A673 (cell line): ENCODE measurements at regions not wholly inside any gene's neighbourhood (a gene's known extent, or its start where the extent isn't known, plus 50 kb on each side); places are given as distances from the start of the nearest gene placed in this dataset.
"Not testable (repeated sequence)": the region's sequence is repeated elsewhere in the genome, so short reads cannot be mapped to it uniquely, and the experiment has no call there.

Source experiments
- BruUV-seq: library from RNA; stranded (reverse); fragments of 400-500 nt; replicated peaks from 2 replicates; lab custom pipeline; 2021; lab: Mats Ljungman, UMichigan
- CTCF ChIA-PET: fragments of 300-600 bp; sonication (Branson Sonifier 250); formaldehyde crosslinking; loops from one replicate; lab custom pipeline; 2022; ENCODE audit warnings: antibody characterized with exemption; lab: Charles Lee
- POLR2A ChIA-PET: fragments of 300-600 bp; sonication (Branson Sonifier 250); formaldehyde crosslinking; loops from one replicate; lab custom pipeline; 2022; ENCODE audit warnings: antibody characterized with exemption; ENCODE audit not compliant: low non-redundant PET; lab: Charles Lee
- DNase-seq: peaks from one replicate; pipeline ENCODE4 v3.0.0-alpha.2; 2015; ENCODE audit warnings: low spot score
- H3K27ac ChIP-seq: fragments of 200-600 bp; sonication (generic); 2 replicates; pipeline ENCODE4 v1.5.1; 2016; ENCODE audit warnings: mixed run types, low read depth, mild to moderate bottlenecking, mixed read lengths, antibody characterized with exemption, low read length; ENCODE audit not compliant: poor library complexity, severe bottlenecking
- H3K27me3 ChIP-seq: fragments of 200-600 bp; sonication (generic); replicated peaks from 2 replicates; pipeline ENCODE4 v1.6.1; 2017; ENCODE audit warnings: mixed run types, low read depth, mild to moderate bottlenecking, mixed read lengths, antibody characterized with exemption, low read length; ENCODE audit not compliant: insufficient read depth, poor library complexity
- H3K36me3 ChIP-seq: fragments of 200-600 bp; sonication (generic); 2 replicates; pipeline ENCODE4 v1.6.1; 2016; ENCODE audit warnings: mixed run types, mild to moderate bottlenecking, mixed read lengths, antibody characterized with exemption, low read length; ENCODE audit not compliant: insufficient read depth, poor library complexity, severe bottlenecking
- H3K4me1 ChIP-seq: fragments of 200-600 bp; sonication (generic); 2 replicates; pipeline ENCODE4 v1.6.1; 2017; ENCODE audit warnings: mixed run types, mild to moderate bottlenecking, mixed read lengths, antibody characterized with exemption, low read length; ENCODE audit not compliant: insufficient read depth, poor library complexity, severe bottlenecking
- H3K4me3 ChIP-seq: fragments of 200-600 bp; sonication (generic); 2 replicates; pipeline ENCODE4 v1.5.1; 2016; ENCODE audit warnings: low read depth, mixed run types, mild to moderate bottlenecking, mixed read lengths, low read length; ENCODE audit not compliant: poor library complexity, severe bottlenecking
- H3K9me3 ChIP-seq: fragments of 200-600 bp; sonication (generic); 2 replicates; pipeline ENCODE4 v1.6.1; 2016; ENCODE audit warnings: mixed run types, low read depth, mild to moderate bottlenecking, mixed read lengths, antibody characterized with exemption, low read length; ENCODE audit not compliant: poor library complexity, severe bottlenecking
- CTCF ChIP-seq: fragments of 300-800, 200-600 bp; sonication (generic); conservative IDR thresholded peaks from 2 replicates; pipeline ENCODE4 v1.5.1; 2017; ENCODE audit warnings: low read depth, mild to moderate bottlenecking, antibody characterized with exemption, low read length, moderate library complexity, mixed read lengths
- EZH2 ChIP-seq: fragments of 200-600 bp; sonication (generic); IDR thresholded peaks from 2 replicates; pipeline ENCODE4 v1.6.1; 2017; ENCODE audit warnings: borderline replicate concordance, low read depth, mild to moderate bottlenecking, mixed read lengths, antibody characterized with exemption, low read length; ENCODE audit not compliant: poor library complexity, severe bottlenecking
- intact Hi-C: fragments of 100-400 bp; cut with micrococcal nuclease; formaldehyde crosslinking; loops from one replicate; pipeline ENCODE4 v1.10.0; 2022; ENCODE audit not compliant: unreplicated experiment

GRCh38 chr1:221998186-221998612 lies 256.3 kb upstream of the DUSP10 start:
- BruUV-seq: no TSS peak
- Histone ChIP-seq H3K27me3 (no peaks in the 10 kb centered on the region), H3K4me3 (no peak overlapping the region), H3K4me1 (no peaks in the 10 kb centered on the region), H3K27ac (no peak overlapping the region), H3K36me3 (no peaks in the 10 kb centered on the region), H3K9me3 (no peaks in the 10 kb centered on the region)
- ChIA-PET CTCF (no interaction called here), POLR2A (no interaction called here)
- intact Hi-C loops: no loop called here
- TF ChIP-seq CTCF (no peak), EZH2 (no peak)
- DNase-seq: no peak

DNA sequence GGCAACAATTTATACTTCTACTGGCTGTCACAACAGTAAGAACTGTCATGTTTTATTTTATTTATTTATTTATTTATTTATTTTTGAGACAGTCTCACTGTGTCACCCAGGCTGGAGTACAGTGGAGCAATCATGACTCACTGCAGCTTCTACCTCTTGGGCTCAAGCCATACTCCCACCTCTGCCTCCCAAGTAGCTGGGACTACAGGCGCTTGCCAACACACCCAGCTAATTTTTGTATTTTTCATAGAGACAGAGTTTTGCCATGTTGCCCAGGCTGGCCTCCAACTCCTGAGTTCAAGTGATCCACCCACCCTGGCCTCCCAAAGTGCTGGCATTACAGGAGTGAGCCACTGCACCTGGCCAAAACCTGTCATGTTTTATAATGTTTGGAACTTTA lies 255.1 kb upstream of the DUSP10 start:
- H3K27me3 ChIP-seq, CTCF ChIA-PET, H3K4me1 ChIP-seq, DNase-seq, intact Hi-C loops, POLR2A ChIA-PET, H3K27ac ChIP-seq, H3K4me3 ChIP-seq, H3K9me3 ChIP-seq, H3K36me3 ChIP-seq, BruUV-seq: not testable (repeated sequence)

- H3K27ac ChIP-seq: no peak overlapping the region
- ChIA-PET POLR2A (no interaction called here), CTCF (no interaction called here)
- BruUV-seq: no TSS peak
- intact Hi-C loops: no loop called here
- no peak for DNase-seq
- H3K4me3 ChIP-seq: no peak overlapping the region
- no peaks in the 10 kb centered on the region for H3K9me3 ChIP-seq
- H3K4me1 ChIP-seq: no peaks in the 10 kb centered on the region
- no peaks in the 10 kb centered on the region for H3K27me3 ChIP-seq
- TF ChIP-seq EZH2 (no peak), CTCF (no peak)
- no peaks in the 10 kb centered on the region for H3K36me3 ChIP-seq
These were observed 253.1 kb upstream of the DUSP10 start for GRCh38 chr1:221994939-221995338.

DNA sequence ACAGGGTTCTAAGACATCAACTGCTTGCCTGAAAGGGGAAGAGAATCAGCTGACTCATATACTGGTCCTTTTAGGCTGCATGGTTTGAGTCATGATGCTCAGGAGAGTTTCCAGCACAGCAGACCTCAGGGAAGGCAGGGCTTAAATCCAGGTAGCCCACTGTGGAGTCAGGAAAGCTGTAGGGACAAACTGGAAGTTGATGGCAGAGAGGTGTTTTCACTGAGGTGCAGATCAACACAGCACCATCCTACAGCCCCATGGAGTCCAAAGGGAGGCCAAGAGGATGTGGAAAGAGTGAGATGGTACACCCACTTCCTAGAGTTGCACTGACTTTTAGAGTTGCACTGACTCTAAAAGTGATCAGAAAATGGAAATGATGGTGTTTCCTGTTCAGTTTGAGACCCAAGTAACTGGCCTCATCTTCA lies 252.4 kb upstream of the DUSP10 start:
- H3K36me3 ChIP-seq: no peaks in the 10 kb centered on the region
- no peaks in the 10 kb centered on the region for H3K4me1 ChIP-seq
- no peaks in the 10 kb centered on the region for H3K9me3 ChIP-seq
- intact Hi-C loops: no loop called here
- no peak overlapping the region for H3K27ac ChIP-seq
- H3K4me3 ChIP-seq: no peak overlapping the region
- no TSS peak for BruUV-seq
- H3K27me3 ChIP-seq: no peaks in the 10 kb centered on the region
- no peak for DNase-seq
- TF ChIP-seq CTCF (no peak), EZH2 (no peak)
- CTCF ChIA-PET: no interaction called here
- POLR2A ChIA-PET: no interaction called here
